SK-N-SH treated with all-trans-retinoic acid at 6 μM for 48 hours (cell line): ENCODE measurements at regions not wholly inside any gene's neighbourhood (a gene's known extent, or its start where the extent isn't known, plus 50 kb on each side); places are given as distances from the start of the nearest gene placed in this dataset.

Source experiments
- CSDC2 ChIP-seq: fragments of 250-450 bp; sonication (Bioruptor Pico); IDR thresholded peaks from 2 replicates; pipeline ENCODE4 v1.5.0; 2020; ENCODE audit warnings: mild to moderate bottlenecking, moderate library complexity
- PATZ1 ChIP-seq: fragments of 250-450 bp; sonication (Bioruptor Pico); IDR thresholded peaks from 2 replicates; pipeline ENCODE4 v1.8.0; 2020; ENCODE audit warnings: mild to moderate bottlenecking, moderate library complexity, borderline replicate concordance
- PPARA ChIP-seq: fragments of 250-450 bp; sonication (Bioruptor Pico); IDR thresholded peaks from 2 replicates; pipeline ENCODE4 v1.5.0; 2020; ENCODE audit warnings: mild to moderate bottlenecking, borderline replicate concordance
- ZNF70 ChIP-seq: fragments of 450-650 bp; formaldehyde crosslinking; IDR thresholded peaks from 2 replicates; pipeline ENCODE4 v1.5.0; 2020; ENCODE audit warnings: mild to moderate bottlenecking, moderate library complexity

GRCh38 chr3:144801890-144802289 lies 830.3 kb downstream of the DIPK2A start:
- no peak for TF ChIP-seq PATZ1 (CRISPR knock-in tag)
- TF ChIP-seq ZNF70 (CRISPR knock-in tag) = no peak
- TF ChIP-seq CSDC2 = no peak
- no peak for TF ChIP-seq PPARA
